Esophagus squamous epithelium (tissue), 4 donors: ENCODE measurements at regions not wholly inside any gene's neighbourhood (a gene's known extent, or its start where the extent isn't known, plus 50 kb on each side); places are given as distances from the start of the nearest gene placed in this dataset.

Experiments used
- CTCF ChIP-seq, 6 experiments: fragments of 450-650 bp in 4 of 6; fragments of 200-600 bp in 2 of 6; sonication (generic) in 2 of 6; IDR thresholded peaks; one replicate each; pipeline ENCODE4 v1.5.1; 2016 to 2019; ENCODE audit warnings: antibody characterized with exemption in 6 of 6, mild to moderate bottlenecking in 4 of 6, moderate library complexity in 4 of 6
- POLR2A ChIP-seq, 4 donors: fragments of 450-650 bp; IDR thresholded peaks; one replicate each; pipeline ENCODE4 v1.6.1; 2017; ENCODE audit warnings: antibody characterized with exemption in 4 of 4, mild to moderate bottlenecking in 4 of 4, moderate library complexity in 3 of 4

GRCh38 chr20:60310560-60311349 is 352.5 kb downstream of the CDH26 start:
- TF ChIP-seq CTCF (IDR thresholded peaks at IDR 0.05) (no peak), POLR2A (IDR thresholded peaks at IDR 0.05) (no peak)
